GM23248 (cell line): ENCODE measurements at regions not wholly inside any gene's neighbourhood (a gene's known extent, or its start where the extent isn't known, plus 50 kb on each side); places are given as distances from the start of the nearest gene placed in this dataset.

Source experiments
- DNase-seq: peaks from one replicate; pipeline ENCODE4 v3.0.0-alpha.2; 2015
- H2AFZ ChIP-seq: fragments of 200-600 bp; sonication (generic); 2 replicates; pipeline ENCODE4 v1.6.1; 2016; ENCODE audit warnings: antibody characterized with exemption
- H3F3A ChIP-seq: fragments of 200-600 bp; sonication (generic); 2 replicates; pipeline ENCODE4 v1.6.1; 2016; ENCODE audit warnings: mild to moderate bottlenecking, antibody characterized with exemption, mixed run types; ENCODE audit not compliant: insufficient read depth
- H3K27ac ChIP-seq: fragments of 200-600 bp; sonication (generic); 2 replicates; pipeline ENCODE4 v1.5.1; 2016; ENCODE audit warnings: mild to moderate bottlenecking
- H3K27me3 ChIP-seq: fragments of 200-600 bp; sonication (generic); replicated peaks from 2 replicates; pipeline ENCODE4 v1.6.1; 2016; ENCODE audit warnings: mild to moderate bottlenecking; ENCODE audit not compliant: insufficient read depth
- H3K36me3 ChIP-seq: fragments of 200-600 bp; sonication (generic); 2 replicates; pipeline ENCODE4 v1.6.1; 2016; ENCODE audit warnings: low read depth, mild to moderate bottlenecking
- H3K4me1 ChIP-seq: fragments of 200-600 bp; sonication (generic); 2 replicates; pipeline ENCODE4 v1.6.1; 2016; ENCODE audit warnings: mild to moderate bottlenecking; ENCODE audit not compliant: insufficient read depth
- H3K4me2 ChIP-seq: fragments of 200-600 bp; sonication (generic); one replicate; pipeline ENCODE4 v1.6.1; 2016; ENCODE audit warnings: mild to moderate bottlenecking; ENCODE audit not compliant: unreplicated experiment
- H3K4me3 ChIP-seq: fragments of 200-600 bp; sonication (generic); 2 replicates; pipeline ENCODE4 v1.5.1; 2016; ENCODE audit warnings: mild to moderate bottlenecking
- H3K79me2 ChIP-seq: fragments of 200-600 bp; sonication (generic); 2 replicates; pipeline ENCODE4 v1.6.1; 2016; ENCODE audit warnings: mild to moderate bottlenecking; ENCODE audit not compliant: insufficient read depth
- H3K9ac ChIP-seq: fragments of 200-600 bp; sonication (generic); 2 replicates; pipeline ENCODE4 v1.6.1; 2016; ENCODE audit warnings: mild to moderate bottlenecking
- H3K9me2 ChIP-seq: fragments of 200-600 bp; sonication (generic); 2 replicates; pipeline ENCODE4 v1.6.1; 2016; ENCODE audit warnings: mixed run types, mild to moderate bottlenecking, moderate library complexity; ENCODE audit not compliant: insufficient read depth
- H3K9me3 ChIP-seq: fragments of 200-600 bp; sonication (generic); one replicate; pipeline ENCODE4 v1.6.1; 2017; ENCODE audit warnings: low read depth
- H4K20me1 ChIP-seq: fragments of 200-600 bp; sonication (generic); 2 replicates; pipeline ENCODE4 v1.6.0; 2016; ENCODE audit not compliant: insufficient read depth
- EZH2 ChIP-seq: fragments of 200-600 bp; sonication (generic); IDR thresholded peaks from 2 replicates; pipeline ENCODE4 v1.6.1; 2018; ENCODE audit warnings: antibody characterized with exemption, mild to moderate bottlenecking; ENCODE audit not compliant: insufficient read depth, poor library complexity, severe bottlenecking
- EZH2phosphoT487 ChIP-seq: fragments of 200-600 bp; sonication (generic); IDR thresholded peaks from 2 replicates; pipeline ENCODE4 v1.6.1; 2018; ENCODE audit warnings: antibody characterized with exemption, moderate library complexity, mild to moderate bottlenecking, low read depth; ENCODE audit not compliant: insufficient read depth
- WGBS, 2 experiments: methylation state at CpG; one replicate each; pipeline ENCODE4 v1.1.6; 2015 to 2017; ENCODE audit warnings: low lambda C conversion rate in 2 of 2, low coverage in 1 of 2; ENCODE audit errors: missing lambda C conversion rate in 2 of 2; 5-methylcytosine and 5-hydroxymethylcytosine counted together
- in situ Hi-C: fragments of 300-500 bp; cut with MboI; formaldehyde crosslinking; loops from 2 replicates; pipeline ENCODE4 v1.15.0; 2020

DNA sequence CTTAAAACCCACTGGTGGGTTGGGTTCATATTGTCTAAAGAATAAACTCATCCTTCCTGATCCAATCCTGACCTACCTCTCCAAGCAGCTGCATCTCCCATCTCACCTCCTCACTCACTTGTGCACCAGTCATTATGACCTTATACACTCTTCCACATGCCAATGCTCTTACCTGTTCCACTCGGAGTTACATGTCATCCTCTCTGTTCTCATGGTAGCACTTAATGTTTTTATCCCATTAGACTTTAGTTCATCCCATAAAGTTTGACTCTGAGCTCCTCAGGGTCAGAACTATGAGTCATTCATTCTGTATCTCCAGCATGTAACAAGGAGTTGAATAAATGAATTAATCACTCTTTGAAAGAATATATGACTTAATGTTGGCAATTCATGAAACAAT lies 330.2 kb downstream of the KLF12 start:
- Histone ChIP-seq H3K27me3 (no peaks in the 10 kb centered on the region), H2AFZ (no peak overlapping the region), H3K4me3 (no peak overlapping the region), H3K27ac (no peak overlapping the region), H3K79me2 (no peaks in the 10 kb centered on the region), H3F3A (peaks cover 23% of the 10 kb centered on the region), H3K9me2 (no peaks in the 10 kb centered on the region), H3K4me1 (peaks cover 25% of the 10 kb centered on the region), H3K9me3 (no peaks in the 10 kb centered on the region), H3K4me2 (no peak overlapping the region), H3K9ac (no peak overlapping the region), H4K20me1 (no peaks in the 10 kb centered on the region), H3K36me3 (no peaks in the 10 kb centered on the region)
- in situ Hi-C loops, result no loop called here
- no peak for TF ChIP-seq EZH2
- no peak for TF ChIP-seq EZH2phosphoT487
- 4 to 5% methylated on average over 1 of the region's 1 CpG for WGBS, 2 experiments
- DNase-seq, result peak; percentile 59

DNA sequence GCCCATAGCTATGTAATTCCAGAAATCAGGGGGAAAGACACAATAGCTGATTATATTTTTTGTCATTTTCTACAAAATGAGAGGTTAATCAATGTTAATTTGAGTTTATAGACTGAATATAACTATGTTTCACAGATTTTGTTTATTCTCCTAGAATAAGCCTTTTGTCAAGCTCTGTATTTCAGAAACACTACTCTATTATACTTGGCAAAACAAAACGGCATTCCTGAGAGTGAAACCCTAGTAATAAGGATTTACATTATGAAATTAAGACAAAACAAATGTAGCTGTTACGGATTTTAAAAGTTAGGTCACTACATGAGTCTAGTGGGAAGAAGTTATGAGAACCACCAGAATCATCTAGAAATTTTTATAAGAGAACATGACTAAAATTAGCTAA lies 334.2 kb downstream of the KLF12 start:
- Histone ChIP-seq H3K27ac (no peak overlapping the region), H3K4me2 (no peak overlapping the region), H3K36me3 (no peaks in the 10 kb centered on the region), H3K27me3 (no peaks in the 10 kb centered on the region), H3K9me3 (no peaks in the 10 kb centered on the region), H3F3A (peaks cover 23% of the 10 kb centered on the region), H3K79me2 (0 out of 2 replicates have a peak, but pooled peaks cover 5% of the 10 kb centered on the region), H4K20me1 (no peaks in the 10 kb centered on the region), H3K9ac (no peak overlapping the region), H3K4me3 (no peak overlapping the region), H3K9me2 (no peaks in the 10 kb centered on the region; the same call in 1 of the 2 replicates), H3K4me1 (peaks cover 25% of the 10 kb centered on the region), H2AFZ (no peak overlapping the region)
- in situ Hi-C loops, result no loop called here
- WGBS, 2 experiments, result 83 to 84% methylated on average over 2 of the region's 2 CpGs
- no peak for DNase-seq
- TF ChIP-seq EZH2phosphoT487, result no peak
- TF ChIP-seq EZH2, result no peak

DNA sequence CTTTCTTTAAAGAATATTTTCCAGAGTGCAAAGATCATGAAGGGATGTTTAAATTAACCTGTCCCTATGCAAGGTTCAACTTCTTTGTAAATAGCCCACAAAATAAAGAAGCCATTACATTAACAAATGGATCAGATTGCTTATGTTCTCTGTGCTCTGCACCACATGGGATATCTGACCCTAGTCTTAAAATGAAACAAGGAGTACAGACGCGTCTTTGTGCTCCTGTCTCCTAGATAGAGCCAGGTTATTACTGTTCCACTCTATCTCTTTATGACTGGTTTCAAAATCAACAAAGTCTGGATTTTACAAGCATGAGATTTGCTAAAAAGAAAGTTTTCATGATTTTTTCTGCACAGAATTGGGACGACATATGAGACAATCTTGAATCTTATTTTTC lies 339.4 kb downstream of the KLF12 start:
- DNase-seq, result no peak
- Histone ChIP-seq H3K9me3 (no peaks in the 10 kb centered on the region), H3K9ac (no peak overlapping the region), H3F3A (no peaks in the 10 kb centered on the region), H3K4me1 (no peaks in the 10 kb centered on the region), H3K27me3 (no peaks in the 10 kb centered on the region), H3K27ac (no peak overlapping the region), H3K79me2 (0 out of 2 replicates have a peak, but pooled peaks cover 5% of the 10 kb centered on the region), H3K4me3 (no peak overlapping the region), H3K9me2 (no peaks in the 10 kb centered on the region; the same call in 1 of the 2 replicates), H2AFZ (no peak overlapping the region), H3K4me2 (no peak overlapping the region), H4K20me1 (no peaks in the 10 kb centered on the region), H3K36me3 (no peaks in the 10 kb centered on the region)
- in situ Hi-C loops, result no loop called here
- WGBS, 2 experiments, result 97 to 99% methylated on average over 3 of the region's 3 CpGs
- TF ChIP-seq EZH2phosphoT487, result no peak
- no peak for TF ChIP-seq EZH2

DNA sequence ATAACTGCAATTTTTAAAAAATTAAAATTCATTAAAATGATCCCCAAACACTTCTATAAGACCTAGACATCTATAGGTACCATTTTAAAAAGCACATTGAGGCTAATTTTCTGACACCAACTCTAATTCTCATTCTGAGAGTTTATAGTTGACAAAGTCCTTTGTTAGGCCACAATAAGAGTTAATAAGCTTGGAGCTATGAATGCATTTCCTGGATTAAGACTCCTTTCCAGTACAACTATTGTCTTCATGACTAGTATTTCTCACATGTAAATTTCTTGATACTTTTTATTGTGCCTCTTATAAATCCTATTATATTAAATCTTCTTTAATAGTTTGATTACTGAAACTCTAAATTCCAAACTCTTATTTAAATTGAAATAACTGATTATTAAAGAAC lies 340.8 kb downstream of the KLF12 start:
- H3F3A ChIP-seq, result no peaks in the 10 kb centered on the region
- DNase-seq, result no peak
- H3K4me3 ChIP-seq, result no peak overlapping the region
- no peak for TF ChIP-seq EZH2
- no peak for TF ChIP-seq EZH2phosphoT487
- H3K27me3 ChIP-seq, result no peaks in the 10 kb centered on the region
- H3K4me1 ChIP-seq, result no peaks in the 10 kb centered on the region
- H4K20me1 ChIP-seq, result no peaks in the 10 kb centered on the region
- H3K9me2 ChIP-seq, result no peaks in the 10 kb centered on the region; the same call in 1 of the 2 replicates
- in situ Hi-C loops, result no loop called here
- 0 out of 2 replicates have a peak, but pooled peaks cover 5% of the 10 kb centered on the region for H3K79me2 ChIP-seq
- H3K4me2 ChIP-seq, result no peak overlapping the region
- H3K27ac ChIP-seq, result no peak overlapping the region
- no peak overlapping the region for H3K9ac ChIP-seq
- H3K9me3 ChIP-seq, result no peaks in the 10 kb centered on the region
- H3K36me3 ChIP-seq, result no peaks in the 10 kb centered on the region
- H2AFZ ChIP-seq, result no peak overlapping the region

DNA sequence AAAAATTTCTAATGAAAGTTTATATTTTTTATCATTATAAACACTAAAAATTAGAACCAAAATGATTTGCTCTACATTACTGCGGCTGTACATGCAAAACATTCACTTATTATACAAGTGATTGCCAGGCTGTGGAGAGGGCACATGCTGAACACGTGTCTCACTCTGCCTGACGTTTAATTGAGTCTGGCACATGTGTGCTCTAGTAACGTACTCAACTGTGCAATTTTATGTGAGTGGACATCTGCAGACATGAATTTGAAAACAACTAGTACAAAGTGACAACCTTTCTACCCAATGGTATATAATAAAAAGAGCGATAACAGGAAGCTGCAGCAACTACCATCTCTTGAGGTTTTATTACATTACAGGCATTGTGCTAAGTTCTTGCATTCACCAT lies 341.4 kb downstream of the KLF12 start:
- Histone ChIP-seq H4K20me1 (no peaks in the 10 kb centered on the region), H3K9me2 (no peaks in the 10 kb centered on the region), H3F3A (no peaks in the 10 kb centered on the region), H3K27ac (no peak overlapping the region), H3K27me3 (no peaks in the 10 kb centered on the region), H3K4me1 (no peaks in the 10 kb centered on the region), H3K79me2 (0 out of 2 replicates have a peak, but pooled peaks cover 5% of the 10 kb centered on the region), H3K36me3 (no peaks in the 10 kb centered on the region), H2AFZ (no peak overlapping the region), H3K9ac (no peak overlapping the region), H3K4me2 (no peak overlapping the region), H3K9me3 (no peaks in the 10 kb centered on the region), H3K4me3 (no peak overlapping the region)
- no peak for TF ChIP-seq EZH2
- no peak for TF ChIP-seq EZH2phosphoT487
- in situ Hi-C loops, result no loop called here
- no peak for DNase-seq
- WGBS, 2 experiments, result 60% methylated on average over 5 of the region's 5 CpGs
